ENCODE measurements at regions not wholly inside any gene's neighbourhood (a gene's known extent, or its start where the extent isn't known, plus 50 kb on each side); places are given as distances from the start of the nearest gene placed in this dataset.

DNA sequence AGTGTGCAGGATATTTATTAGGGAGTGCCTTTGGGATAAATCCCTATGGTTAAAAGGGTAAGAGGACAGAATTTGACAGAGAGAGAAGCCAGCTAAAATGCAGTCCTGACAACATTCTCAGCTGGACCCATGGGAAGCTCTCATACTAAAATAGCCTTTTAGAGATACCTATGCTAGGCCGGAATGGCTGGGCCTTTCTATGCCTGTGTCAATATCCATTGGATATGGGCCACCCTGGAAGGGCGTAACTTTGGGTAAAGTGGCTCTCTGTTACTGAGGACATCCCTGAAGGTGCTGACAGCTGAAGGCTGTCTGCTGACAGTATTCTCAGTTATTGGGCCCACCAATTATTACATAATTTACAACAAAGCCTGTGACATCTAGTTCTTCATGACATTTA is 613.0 kb upstream of the B3GALT2 start:
- no peak for DNase-seq (ENCODE audit: low read depth, low spot score)
- H3K4me2 ChIP-seq (ENCODE audit: low read length) = no peak overlapping the region
- no peaks in the 10 kb centered on the region for H3K9me3 ChIP-seq (ENCODE audit: control insufficient read depth in 1 of 2, insufficient read depth in 1 of 2, low read depth in 1 of 2, low read length in 2 of 2)
- no peak overlapping the region for H3K27ac ChIP-seq (ENCODE audit: low read depth, low read length)
- no peaks in the 10 kb centered on the region for H3K4me1 ChIP-seq (ENCODE audit: control insufficient read depth in 1 of 2, insufficient read depth in 2 of 2, low read length in 2 of 2)
- H3K4me3 ChIP-seq (replicated peaks in 1 of 2; ENCODE audit: low read depth in 1 of 2, low read length in 2 of 2) = no peak overlapping the region
- H3K9ac ChIP-seq (ENCODE audit: low read length) = no peak overlapping the region
- no peak for ATAC-seq
- ChIA-PET RAD21 (ENCODE audit: low non-redundant PET in 1 of 2, low total read pairs in 2 of 2, uncharacterized antibody in 2 of 2, unreplicated experiment in 2 of 2) (no interaction called here), CTCF (no interaction called here), POLR2A (no interaction called here)
- no peaks in the 10 kb centered on the region for H3K27me3 ChIP-seq (ENCODE audit: insufficient read depth, low read length)
- no peaks in the 10 kb centered on the region for H4K20me1 ChIP-seq (ENCODE audit: insufficient read depth)
- no peaks in the 10 kb centered on the region for H3K36me3 ChIP-seq (ENCODE audit: control insufficient read depth in 1 of 2, insufficient read depth in 2 of 2, low read length in 2 of 2)
- intact Hi-C loops (cut with micrococcal nuclease) = no loop called here
- H2AFZ ChIP-seq (ENCODE audit: low read depth, low read length, poor library complexity, severe bottlenecking) = no peak overlapping the region
- no TSS peak for BruUV-seq (replicated peaks)
- no peaks in the 10 kb centered on the region for H3K9me2 ChIP-seq (ENCODE audit: insufficient read depth)
- no peaks in the 10 kb centered on the region for H3K79me2 ChIP-seq (ENCODE audit: insufficient read depth, low read length)
- TF ChIP-seq POLR2A (IDR thresholded peaks at IDR 0.05; ENCODE audit: borderline replicate concordance, extremely low read depth, insufficient read depth, insufficient read length) (no peak), ATF3 (IDR thresholded peaks at IDR 0.05) (no peak), SIN3A (IDR thresholded peaks at IDR 0.05; ENCODE audit: low read depth) (no peak), RAD21 (IDR thresholded peaks at IDR 0.05; ENCODE audit: low read depth) (no peak), EGR1 (IDR thresholded peaks at IDR 0.05; ENCODE audit: low read depth) (no peak), SRF (IDR thresholded peaks at IDR 0.05; ENCODE audit: low read depth) (no peak), ELF1 (IDR thresholded peaks at IDR 0.05; ENCODE audit: borderline replicate concordance, low read depth) (no peak), ZFX (IDR thresholded peaks at IDR 0.05) (no peak), POLR2AphosphoS5 (IDR thresholded peaks at IDR 0.05; ENCODE audit: low read depth, low read length) (no peak), CTCF (IDR thresholded peaks at IDR 0.05 in 2 of 3, conservative IDR thresholded peaks at IDR 0.05 in 1 of 3; ENCODE audit: borderline replicate concordance in 1 of 3, insufficient read depth in 1 of 3, low read depth in 2 of 3, low read length in 2 of 3) (no peak), EZH2phosphoT487 (IDR thresholded peaks at IDR 0.05; ENCODE audit: borderline replicate concordance) (no peak), ZBTB33 (IDR thresholded peaks at IDR 0.05; ENCODE audit: extremely low read depth, insufficient replicate concordance, low read length) (no peak), FOSL1 (IDR thresholded peaks at IDR 0.05; ENCODE audit: low read depth) (no peak)
- TF ChIP-seq, protein P1, sequence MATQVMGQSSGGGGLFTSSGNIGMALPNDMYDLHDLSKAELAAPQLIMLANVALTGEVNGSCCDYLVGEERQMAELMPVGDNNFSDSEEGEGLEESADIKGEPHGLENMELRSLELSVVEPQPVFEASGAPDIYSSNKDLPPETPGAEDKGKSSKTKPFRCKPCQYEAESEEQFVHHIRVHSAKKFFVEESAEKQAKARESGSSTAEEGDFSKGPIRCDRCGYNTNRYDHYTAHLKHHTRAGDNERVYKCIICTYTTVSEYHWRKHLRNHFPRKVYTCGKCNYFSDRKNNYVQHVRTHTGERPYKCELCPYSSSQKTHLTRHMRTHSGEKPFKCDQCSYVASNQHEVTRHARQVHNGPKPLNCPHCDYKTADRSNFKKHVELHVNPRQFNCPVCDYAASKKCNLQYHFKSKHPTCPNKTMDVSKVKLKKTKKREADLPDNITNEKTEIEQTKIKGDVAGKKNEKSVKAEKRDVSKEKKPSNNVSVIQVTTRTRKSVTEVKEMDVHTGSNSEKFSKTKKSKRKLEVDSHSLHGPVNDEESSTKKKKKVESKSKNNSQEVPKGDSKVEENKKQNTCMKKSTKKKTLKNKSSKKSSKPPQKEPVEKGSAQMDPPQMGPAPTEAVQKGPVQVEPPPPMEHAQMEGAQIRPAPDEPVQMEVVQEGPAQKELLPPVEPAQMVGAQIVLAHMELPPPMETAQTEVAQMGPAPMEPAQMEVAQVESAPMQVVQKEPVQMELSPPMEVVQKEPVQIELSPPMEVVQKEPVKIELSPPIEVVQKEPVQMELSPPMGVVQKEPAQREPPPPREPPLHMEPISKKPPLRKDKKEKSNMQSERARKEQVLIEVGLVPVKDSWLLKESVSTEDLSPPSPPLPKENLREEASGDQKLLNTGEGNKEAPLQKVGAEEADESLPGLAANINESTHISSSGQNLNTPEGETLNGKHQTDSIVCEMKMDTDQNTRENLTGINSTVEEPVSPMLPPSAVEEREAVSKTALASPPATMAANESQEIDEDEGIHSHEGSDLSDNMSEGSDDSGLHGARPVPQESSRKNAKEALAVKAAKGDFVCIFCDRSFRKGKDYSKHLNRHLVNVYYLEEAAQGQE (IDR thresholded peaks at IDR 0.05; ENCODE audit: low read depth) = no peak

All from HCT116 (cell line).